NCI-H748 treated with DMSO at 0.1 percent for 48 hours (cell line): ENCODE measurements at regions not wholly inside any gene's neighbourhood (a gene's known extent, or its start where the extent isn't known, plus 50 kb on each side); places are given as distances from the start of the nearest gene placed in this dataset.
A peak's percentile ranks its signal among the peaks of the same experiment; 100 is the strongest.

Experiments used
- DNase-seq: peaks from one replicate; lab custom pipeline; 2025; lab: John Stamatoyannopoulos, UW

GRCh38 chr20:60581606-60582115 lies 623.4 kb downstream of the CDH26 start:
- no peak for DNase-seq

- no peak for DNase-seq
Observed at GRCh38 chr20:60583741-60584140, 625.5 kb downstream of the CDH26 start.

- no peak for DNase-seq
Observed at GRCh38 chr20:60584221-60584620, 626.0 kb downstream of the CDH26 start.

GRCh38 chr20:60585651-60586050 lies 627.4 kb downstream of the CDH26 start:
- DNase-seq: no peak

GRCh38 chr20:60586269-60587050 lies 628.2 kb downstream of the CDH26 start:
- DNase-seq: peak; percentile 63

GRCh38 chr20:60587986-60588385 lies 629.8 kb downstream of the CDH26 start:
- DNase-seq: no peak

GRCh38 chr20:60589623-60590022 lies 631.4 kb downstream of the CDH26 start:
- DNase-seq: no peak

GRCh38 chr20:60591172-60591799 lies 633.1 kb downstream of the CDH26 start:
- DNase-seq: no peak

- DNase-seq: no peak
Observed at GRCh38 chr20:60598528-60598927, 640.3 kb downstream of the CDH26 start.

GRCh38 chr20:60599381-60599780 lies 641.2 kb downstream of the CDH26 start:
- no peak for DNase-seq

- DNase-seq: no peak
Observed at GRCh38 chr20:60600036-60600435, 641.8 kb downstream of the CDH26 start.

- DNase-seq: no peak
Observed at GRCh38 chr20:60624066-60624465, 628.0 kb upstream of the CDH4 start.

GRCh38 chr20:60627751-60628565 lies 624.1 kb upstream of the CDH4 start:
- DNase-seq: no peak

- no peak for DNase-seq
Observed at GRCh38 chr20:60628749-60629148, 623.3 kb upstream of the CDH4 start.

GRCh38 chr20:60629206-60629605 lies 622.9 kb upstream of the CDH4 start:
- no peak for DNase-seq

- peak; percentile 90 for DNase-seq
Observed at GRCh38 chr20:60630609-60631008, 621.5 kb upstream of the CDH4 start.

- DNase-seq: peak; percentile 24
Observed at GRCh38 chr20:60631585-60632287, 620.3 kb upstream of the CDH4 start.

- DNase-seq: no peak
Observed at GRCh38 chr20:60632391-60633262, 619.4 kb upstream of the CDH4 start.

GRCh38 chr20:60634491-60635172 lies 617.4 kb upstream of the CDH4 start:
- no peak for DNase-seq

GRCh38 chr20:60636417-60636816 lies 615.6 kb upstream of the CDH4 start:
- DNase-seq: no peak
